WTC11 (cell line): ENCODE measurements at regions not wholly inside any gene's neighbourhood (a gene's known extent, or its start where the extent isn't known, plus 50 kb on each side); places are given as distances from the start of the nearest gene placed in this dataset.

ENCODE experiments used
- ATAC-seq: fragments of 200-7000 bp; cut with Tn5 transposase; 2 replicates; pipeline ENCODE4 v1.10.0; 2021; ENCODE audit warnings: mild to moderate bottlenecking, moderate library complexity
- CTCF ChIA-PET: fragments of 300-600 bp; sonication (Branson Sonifier 250); formaldehyde crosslinking; loops from one replicate; lab custom pipeline; 2021; ENCODE audit warnings: antibody characterized with exemption; lab: Charles Lee
- POLR2A ChIA-PET: fragments of 350-600 bp; sonication (Branson Sonifier 250); formaldehyde crosslinking; loops from one replicate; lab custom pipeline; 2021; ENCODE audit warnings: antibody characterized with exemption; lab: Charles Lee
- DNase-seq: peaks from one replicate; pipeline ENCODE4 v3.0.0; 2021; ENCODE audit warnings: low spot score
- H3K27ac Mint-ChIP-seq: 2 replicates; pipeline ENCODE4 v1.8.0; 2021; ENCODE audit warnings: mixed read lengths
- H3K27me3 Mint-ChIP-seq: 2 replicates; pipeline ENCODE4 v1.8.0; 2021; ENCODE audit warnings: low read depth, mild to moderate bottlenecking, moderate library complexity, mixed read lengths
- H3K36me3 Mint-ChIP-seq: 2 replicates; pipeline ENCODE4 v1.8.0; 2021; ENCODE audit warnings: mixed read lengths
- H3K4me1 Mint-ChIP-seq: 2 replicates; pipeline ENCODE4 v1.8.0; 2022; ENCODE audit warnings: mixed read lengths
- H3K4me3 Mint-ChIP-seq: 2 replicates; pipeline ENCODE4 v1.8.0; 2021; ENCODE audit warnings: mild to moderate bottlenecking, moderate library complexity, mixed read lengths
- H3K9me3 Mint-ChIP-seq: 2 replicates; pipeline ENCODE4 v1.8.0; 2021; ENCODE audit warnings: mixed read lengths
- CTCF ChIP-seq: fragments of 200-600 bp; IDR thresholded peaks from 2 replicates; pipeline ENCODE4 v1.8.0; 2022; ENCODE audit warnings: antibody characterized with exemption
- EMX1 ChIP-seq: fragments of 250-450 bp; sonication (Bioruptor Pico); IDR thresholded peaks from 2 replicates; pipeline ENCODE4 v1.8.0; 2021; ENCODE audit warnings: mild to moderate bottlenecking
- FOXP1 ChIP-seq: sonication (generic); formaldehyde crosslinking; IDR thresholded peaks from 2 replicates; pipeline ENCODE4 v1.8.0; 2022; ENCODE audit warnings: missing genetic modification reagents, mild to moderate bottlenecking, moderate library complexity, borderline replicate concordance
- FOXP4 ChIP-seq: sonication (generic); formaldehyde crosslinking; IDR thresholded peaks from 2 replicates; pipeline ENCODE4 v1.8.0; 2022; ENCODE audit warnings: mild to moderate bottlenecking, missing genetic modification reagents
- HMGA2 ChIP-seq: fragments of 250-450 bp; sonication (Bioruptor Pico); IDR thresholded peaks from 2 replicates; pipeline ENCODE4 v1.4.0; 2021; ENCODE audit warnings: mild to moderate bottlenecking, moderate library complexity
- IRF2 ChIP-seq: sonication (generic); formaldehyde crosslinking; IDR thresholded peaks from 2 replicates; pipeline ENCODE4 v1.8.0; 2022; ENCODE audit warnings: low read depth, missing genetic modification reagents, borderline replicate concordance
- JUN ChIP-seq: sonication (generic); formaldehyde crosslinking; IDR thresholded peaks from 2 replicates; pipeline ENCODE4 v1.8.0; 2023; ENCODE audit warnings: mild to moderate bottlenecking, missing genetic modification reagents
- MXD4 ChIP-seq: fragments of 250-450 bp; sonication (Bioruptor Pico); IDR thresholded peaks from 2 replicates; pipeline ENCODE4 v1.8.0; 2021; ENCODE audit warnings: mild to moderate bottlenecking, moderate library complexity, borderline replicate concordance
- NFYB ChIP-seq: sonication (generic); formaldehyde crosslinking; conservative IDR thresholded peaks from 2 replicates; pipeline ENCODE4 v1.8.0; 2022; ENCODE audit warnings: low read depth, missing genetic modification reagents
- NR2C2 ChIP-seq: sonication (generic); formaldehyde crosslinking; IDR thresholded peaks from 2 replicates; pipeline ENCODE4 v1.8.0; 2022; ENCODE audit warnings: mild to moderate bottlenecking, missing genetic modification reagents
- OVOL2 ChIP-seq: fragments of 250-450 bp; sonication (Bioruptor Pico); IDR thresholded peaks from 2 replicates; pipeline ENCODE4 v1.9.0; 2021; ENCODE audit warnings: mild to moderate bottlenecking, borderline replicate concordance
- PRRX2 ChIP-seq: fragments of 250-450 bp; sonication (Bioruptor Pico); IDR thresholded peaks from 2 replicates; pipeline ENCODE4 v1.8.0; 2021; ENCODE audit warnings: mild to moderate bottlenecking
- TEAD4 ChIP-seq: sonication (generic); formaldehyde crosslinking; IDR thresholded peaks from 2 replicates; pipeline ENCODE4 v1.8.0; 2022; ENCODE audit warnings: mild to moderate bottlenecking, missing genetic modification reagents
- USF2 ChIP-seq: sonication (generic); formaldehyde crosslinking; IDR thresholded peaks from 2 replicates; pipeline ENCODE4 v1.8.1; 2023; ENCODE audit warnings: mild to moderate bottlenecking, missing genetic modification reagents, moderate library complexity
- ZNF232 ChIP-seq: sonication (generic); formaldehyde crosslinking; IDR thresholded peaks from 2 replicates; pipeline ENCODE4 v1.8.0; 2022; ENCODE audit warnings: mild to moderate bottlenecking, missing genetic modification reagents
- ZNF263 ChIP-seq: sonication (generic); formaldehyde crosslinking; IDR thresholded peaks from 2 replicates; pipeline ENCODE4 v1.8.1; 2022; ENCODE audit warnings: low read depth, mild to moderate bottlenecking, moderate library complexity, missing genetic modification reagents
- ZNF317 ChIP-seq: sonication (generic); formaldehyde crosslinking; IDR thresholded peaks from 2 replicates; pipeline ENCODE4 v1.8.1; 2023; ENCODE audit warnings: low read depth, mild to moderate bottlenecking, moderate library complexity, missing genetic modification reagents, borderline replicate concordance
- ZNF416 ChIP-seq: fragments of 250-450 bp; sonication (Bioruptor Pico); IDR thresholded peaks from 2 replicates; pipeline ENCODE4 v1.9.0; 2021; ENCODE audit warnings: mild to moderate bottlenecking, inconsistent platforms
- TF ChIP-seq, protein P1 (sequence below): sonication (generic); formaldehyde crosslinking; IDR thresholded peaks from 2 replicates; pipeline ENCODE4 v1.8.0; 2023; ENCODE audit warnings: missing genetic modification reagents, mild to moderate bottlenecking, borderline replicate concordance
- TF ChIP-seq, protein P2 (sequence below): sonication (generic); formaldehyde crosslinking; conservative IDR thresholded peaks from 2 replicates; pipeline ENCODE4 v1.8.1; 2022; ENCODE audit warnings: mild to moderate bottlenecking, missing genetic modification reagents
- TF ChIP-seq, protein P3 (sequence below): sonication (generic); formaldehyde crosslinking; conservative IDR thresholded peaks from 2 replicates; pipeline ENCODE4 v1.8.1; 2023; ENCODE audit warnings: mild to moderate bottlenecking, low read depth, missing genetic modification reagents, moderate library complexity
- TF ChIP-seq, protein P4 (sequence below): sonication (generic); formaldehyde crosslinking; IDR thresholded peaks from 2 replicates; pipeline ENCODE4 v1.8.1; 2023; ENCODE audit warnings: mild to moderate bottlenecking, missing genetic modification reagents, moderate library complexity

DNA sequence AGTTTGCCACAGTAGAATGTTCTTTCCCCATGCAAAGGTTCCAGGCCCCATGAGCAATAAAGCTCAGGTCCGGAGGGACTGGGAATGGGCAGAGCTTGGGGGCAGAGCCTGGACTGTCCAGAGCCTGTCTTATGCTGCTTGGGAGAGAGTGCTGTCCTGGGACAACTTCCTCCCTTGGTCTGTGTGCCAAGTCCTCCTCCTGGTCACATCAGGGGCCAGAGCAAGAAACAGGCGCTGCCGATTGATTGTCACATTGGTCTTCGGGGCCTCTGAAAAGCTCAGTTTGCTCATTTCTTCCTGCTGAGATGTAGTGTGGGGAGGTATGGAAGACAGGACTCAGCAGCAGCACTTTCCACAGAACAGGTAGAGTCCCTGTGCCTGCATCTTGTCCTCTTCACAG, 54.0 kb upstream of the FCN1 start:
- Mint-ChIP-seq H3K27ac (no peak overlapping the region), H3K4me1 (peaks cover 54% of the 10 kb centered on the region), H3K9me3 (peaks cover 3% of the 10 kb centered on the region; the same call in 1 of the 2 replicates), H3K27me3 (peaks cover 36% of the 10 kb centered on the region), H3K4me3 (no peak overlapping the region), H3K36me3 (no peaks in the 10 kb centered on the region)
- ATAC-seq (no peak), DNase-seq (no peak)
- TF ChIP-seq ZNF416: no peak
- no peak for TF ChIP-seq EMX1 (CRISPR knock-in tag)
- no peak for TF ChIP-seq USF2 (CRISPR knock-in tag)
- TF ChIP-seq NR2C2: no peak
- no peak for TF ChIP-seq HMGA2 (CRISPR knock-in tag)
- TF ChIP-seq IRF2 (CRISPR knock-in tag): no peak
- TF ChIP-seq, protein P1, sequence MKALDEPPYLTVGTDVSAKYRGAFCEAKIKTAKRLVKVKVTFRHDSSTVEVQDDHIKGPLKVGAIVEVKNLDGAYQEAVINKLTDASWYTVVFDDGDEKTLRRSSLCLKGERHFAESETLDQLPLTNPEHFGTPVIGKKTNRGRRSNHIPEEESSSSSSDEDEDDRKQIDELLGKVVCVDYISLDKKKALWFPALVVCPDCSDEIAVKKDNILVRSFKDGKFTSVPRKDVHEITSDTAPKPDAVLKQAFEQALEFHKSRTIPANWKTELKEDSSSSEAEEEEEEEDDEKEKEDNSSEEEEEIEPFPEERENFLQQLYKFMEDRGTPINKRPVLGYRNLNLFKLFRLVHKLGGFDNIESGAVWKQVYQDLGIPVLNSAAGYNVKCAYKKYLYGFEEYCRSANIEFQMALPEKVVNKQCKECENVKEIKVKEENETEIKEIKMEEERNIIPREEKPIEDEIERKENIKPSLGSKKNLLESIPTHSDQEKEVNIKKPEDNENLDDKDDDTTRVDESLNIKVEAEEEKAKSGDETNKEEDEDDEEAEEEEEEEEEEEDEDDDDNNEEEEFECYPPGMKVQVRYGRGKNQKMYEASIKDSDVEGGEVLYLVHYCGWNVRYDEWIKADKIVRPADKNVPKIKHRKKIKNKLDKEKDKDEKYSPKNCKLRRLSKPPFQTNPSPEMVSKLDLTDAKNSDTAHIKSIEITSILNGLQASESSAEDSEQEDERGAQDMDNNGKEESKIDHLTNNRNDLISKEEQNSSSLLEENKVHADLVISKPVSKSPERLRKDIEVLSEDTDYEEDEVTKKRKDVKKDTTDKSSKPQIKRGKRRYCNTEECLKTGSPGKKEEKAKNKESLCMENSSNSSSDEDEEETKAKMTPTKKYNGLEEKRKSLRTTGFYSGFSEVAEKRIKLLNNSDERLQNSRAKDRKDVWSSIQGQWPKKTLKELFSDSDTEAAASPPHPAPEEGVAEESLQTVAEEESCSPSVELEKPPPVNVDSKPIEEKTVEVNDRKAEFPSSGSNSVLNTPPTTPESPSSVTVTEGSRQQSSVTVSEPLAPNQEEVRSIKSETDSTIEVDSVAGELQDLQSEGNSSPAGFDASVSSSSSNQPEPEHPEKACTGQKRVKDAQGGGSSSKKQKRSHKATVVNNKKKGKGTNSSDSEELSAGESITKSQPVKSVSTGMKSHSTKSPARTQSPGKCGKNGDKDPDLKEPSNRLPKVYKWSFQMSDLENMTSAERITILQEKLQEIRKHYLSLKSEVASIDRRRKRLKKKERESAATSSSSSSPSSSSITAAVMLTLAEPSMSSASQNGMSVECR (CRISPR knock-in tag): no peak
- TF ChIP-seq OVOL2: no peak
- no peak for TF ChIP-seq ZNF263 (CRISPR knock-in tag)
- TF ChIP-seq, protein P2, sequence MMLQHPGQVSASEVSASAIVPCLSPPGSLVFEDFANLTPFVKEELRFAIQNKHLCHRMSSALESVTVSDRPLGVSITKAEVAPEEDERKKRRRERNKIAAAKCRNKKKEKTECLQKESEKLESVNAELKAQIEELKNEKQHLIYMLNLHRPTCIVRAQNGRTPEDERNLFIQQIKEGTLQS: no peak
- no peak for TF ChIP-seq CTCF
- no peak for TF ChIP-seq FOXP1 (CRISPR knock-in tag)
- POLR2A ChIA-PET: no interaction called here
- CTCF ChIA-PET: interaction anchor here (1.3 to 1.9 kb wide), 3 partner anchors 11 to 193 kb away, joined by 3 to 5 read pairs (median 4); no protein-coding TSS in a partner anchor

GRCh38 chr9:134972140-134972539, 54.4 kb upstream of the FCN1 start:
- Mint-ChIP-seq H3K4me3 (no peak overlapping the region), H3K9me3 (peaks cover 3% of the 10 kb centered on the region; the same call in 1 of the 2 replicates), H3K36me3 (no peaks in the 10 kb centered on the region), H3K4me1 (peaks cover 56% of the 10 kb centered on the region), H3K27me3 (peaks cover 36% of the 10 kb centered on the region), H3K27ac (no peak overlapping the region)
- CTCF ChIA-PET: interaction anchor here (0.7 to 1.9 kb wide), 5 partner anchors 11 to 393 kb away, joined by 3 to 5 read pairs (median 4); no protein-coding TSS in a partner anchor
- no peak for DNase-seq
- POLR2A ChIA-PET: no interaction called here
- ATAC-seq: no peak
- no peak for TF ChIP-seq ZNF317 (CRISPR knock-in tag)
- TF ChIP-seq, protein P3, sequence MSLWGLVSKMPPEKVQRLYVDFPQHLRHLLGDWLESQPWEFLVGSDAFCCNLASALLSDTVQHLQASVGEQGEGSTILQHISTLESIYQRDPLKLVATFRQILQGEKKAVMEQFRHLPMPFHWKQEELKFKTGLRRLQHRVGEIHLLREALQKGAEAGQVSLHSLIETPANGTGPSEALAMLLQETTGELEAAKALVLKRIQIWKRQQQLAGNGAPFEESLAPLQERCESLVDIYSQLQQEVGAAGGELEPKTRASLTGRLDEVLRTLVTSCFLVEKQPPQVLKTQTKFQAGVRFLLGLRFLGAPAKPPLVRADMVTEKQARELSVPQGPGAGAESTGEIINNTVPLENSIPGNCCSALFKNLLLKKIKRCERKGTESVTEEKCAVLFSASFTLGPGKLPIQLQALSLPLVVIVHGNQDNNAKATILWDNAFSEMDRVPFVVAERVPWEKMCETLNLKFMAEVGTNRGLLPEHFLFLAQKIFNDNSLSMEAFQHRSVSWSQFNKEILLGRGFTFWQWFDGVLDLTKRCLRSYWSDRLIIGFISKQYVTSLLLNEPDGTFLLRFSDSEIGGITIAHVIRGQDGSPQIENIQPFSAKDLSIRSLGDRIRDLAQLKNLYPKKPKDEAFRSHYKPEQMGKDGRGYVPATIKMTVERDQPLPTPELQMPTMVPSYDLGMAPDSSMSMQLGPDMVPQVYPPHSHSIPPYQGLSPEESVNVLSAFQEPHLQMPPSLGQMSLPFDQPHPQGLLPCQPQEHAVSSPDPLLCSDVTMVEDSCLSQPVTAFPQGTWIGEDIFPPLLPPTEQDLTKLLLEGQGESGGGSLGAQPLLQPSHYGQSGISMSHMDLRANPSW (CRISPR knock-in tag): no peak
- no peak for TF ChIP-seq USF2 (CRISPR knock-in tag)
- TF ChIP-seq TEAD4 (CRISPR knock-in tag): no peak
- no peak for TF ChIP-seq FOXP1 (CRISPR knock-in tag)
- TF ChIP-seq JUN (CRISPR knock-in tag): no peak
- TF ChIP-seq NFYB: no peak
- TF ChIP-seq, protein P4, sequence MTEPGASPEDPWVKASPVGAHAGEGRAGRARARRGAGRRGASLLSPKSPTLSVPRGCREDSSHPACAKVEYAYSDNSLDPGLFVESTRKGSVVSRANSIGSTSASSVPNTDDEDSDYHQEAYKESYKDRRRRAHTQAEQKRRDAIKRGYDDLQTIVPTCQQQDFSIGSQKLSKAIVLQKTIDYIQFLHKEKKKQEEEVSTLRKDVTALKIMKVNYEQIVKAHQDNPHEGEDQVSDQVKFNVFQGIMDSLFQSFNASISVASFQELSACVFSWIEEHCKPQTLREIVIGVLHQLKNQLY (CRISPR knock-in tag): no peak
- no peak for TF ChIP-seq MXD4 (CRISPR knock-in tag)
- no peak for TF ChIP-seq ZNF232
- TF ChIP-seq ZNF263 (CRISPR knock-in tag): no peak
- no peak for TF ChIP-seq FOXP4 (CRISPR knock-in tag)
- no peak for TF ChIP-seq PRRX2 (CRISPR knock-in tag)
